ENCODE measurements at regions not wholly inside any gene's neighbourhood (a gene's known extent, or its start where the extent isn't known, plus 50 kb on each side); places are given as distances from the start of the nearest gene placed in this dataset.
"Not testable (repeated sequence)": the region's sequence is repeated elsewhere in the genome, so short reads cannot be mapped to it uniquely, and the experiment has no call there.

GRCh38 chr6:144544266-144544830, 259.2 kb downstream of the UTRN start:
- DNase-seq, result no peak

GRCh38 chr6:144546807-144547206, 261.7 kb downstream of the UTRN start:
- DNase-seq, result no peak

- DNase-seq, result no peak
Measured at GRCh38 chr6:144547409-144547808, 262.3 kb downstream of the UTRN start.

- no peak for DNase-seq
Measured at GRCh38 chr6:144548536-144548935, 263.4 kb downstream of the UTRN start.

GRCh38 chr6:144549837-144550747, 265.0 kb downstream of the UTRN start:
- no peak for DNase-seq

GRCh38 chr6:144551339-144551738, 266.2 kb downstream of the UTRN start:
- DNase-seq, result no peak

- no peak for DNase-seq
Measured at GRCh38 chr6:144555066-144555465, 269.9 kb downstream of the UTRN start.

GRCh38 chr6:144559865-144560593, 274.9 kb downstream of the UTRN start:
- DNase-seq, result no peak

- DNase-seq, result no peak
Measured at GRCh38 chr6:144561455-144562043, 276.4 kb downstream of the UTRN start.

- DNase-seq, result no peak
Measured at GRCh38 chr6:144564202-144564601, 279.1 kb downstream of the UTRN start.

GRCh38 chr6:144566868-144567615, 281.9 kb downstream of the UTRN start:
- no peak for DNase-seq

GRCh38 chr6:144568241-144568640, 283.1 kb downstream of the UTRN start:
- no peak for DNase-seq

- DNase-seq, result not testable (repeated sequence)
Measured at GRCh38 chr6:144572541-144572940, 287.4 kb downstream of the UTRN start.

- DNase-seq, result no peak
Measured at GRCh38 chr6:144574796-144575195, 289.7 kb downstream of the UTRN start.

- DNase-seq, result no peak
Measured at GRCh38 chr6:144575327-144575726, 290.2 kb downstream of the UTRN start.

GRCh38 chr6:144576871-144577270, 291.7 kb downstream of the UTRN start:
- no peak for DNase-seq

- no peak for DNase-seq
Measured at GRCh38 chr6:144578385-144579350, 293.5 kb downstream of the UTRN start.

- no peak for DNase-seq
Measured at GRCh38 chr6:144580039-144580438, 294.9 kb downstream of the UTRN start.

- no peak for DNase-seq
Measured at GRCh38 chr6:144580771-144581170, 295.6 kb downstream of the UTRN start.

GRCh38 chr6:144581812-144582537, 296.8 kb downstream of the UTRN start:
- peak; percentile 18 for DNase-seq
